Activated naive CD4-positive, alpha-beta T cell treated with anti-CD3 and anti-CD28 coated beads, Interleukin-2, amount 50 U/mL, for 72 hours (primary cell): ENCODE measurements at regions not wholly inside any gene's neighbourhood (a gene's known extent, or its start where the extent isn't known, plus 50 kb on each side); places are given as distances from the start of the nearest gene placed in this dataset.
"Not testable (repeated sequence)": the region's sequence is repeated elsewhere in the genome, so short reads cannot be mapped to it uniquely, and the experiment has no call there.

ENCODE experiments used
- ATAC-seq, 2 donors: fragments of 150-1000 bp; cut with Tn5 transposase; 2 replicates each; pipeline ENCODE4 v1.10.0; 2021; ENCODE audit warnings: mild to moderate bottlenecking in 2 of 2, moderate library complexity in 2 of 2
- DNase-seq, 2 donors: peaks; one replicate each; pipeline ENCODE4 v3.0.0; 2021 to 2022; ENCODE audit warnings: low spot score in 2 of 2
- H3K27ac Mint-ChIP-seq, 2 donors: one replicate each; pipeline ENCODE4 v1.8.0; 2022; ENCODE audit warnings: mild to moderate bottlenecking in 2 of 2, mixed read lengths in 2 of 2
- H3K36me3 Mint-ChIP-seq, 2 donors: one replicate each; pipeline ENCODE4 v1.8.0; 2022; ENCODE audit warnings: mixed read lengths in 2 of 2
- H3K9me3 Mint-ChIP-seq, 2 donors: one replicate each; pipeline ENCODE4 v1.8.0; 2022; ENCODE audit warnings: mixed read lengths in 2 of 2

GRCh38 chr20:7151676-7152470 lies 384.4 kb downstream of the BMP2 start:
- Mint-ChIP-seq H3K27ac (no peak overlapping the region), H3K9me3 (peaks cover 14 to 17% of the 10 kb centered on the region in 2 donors), H3K36me3 (no peaks in the 10 kb centered on the region)
- ATAC-seq (no peak), DNase-seq (no peak)

DNA sequence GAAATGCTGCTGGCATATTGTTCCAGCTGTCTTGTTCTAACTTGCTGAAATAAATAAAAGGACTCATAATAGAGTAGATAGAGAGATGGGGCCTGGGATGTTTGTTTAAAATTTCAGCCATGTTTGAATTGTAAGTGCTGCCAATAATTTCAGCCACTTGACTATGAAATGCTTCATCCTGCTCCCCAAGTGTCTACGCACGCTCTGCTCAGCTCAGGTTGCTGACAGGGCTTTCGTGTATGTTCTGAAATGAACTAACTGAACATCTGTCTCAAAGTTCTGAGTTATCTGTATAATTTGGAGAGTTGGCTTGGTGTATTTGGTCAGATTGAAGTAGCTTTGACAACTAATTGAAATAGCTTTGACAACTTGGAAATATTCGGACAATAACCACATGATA lies 387.8 kb downstream of the BMP2 start:
- ATAC-seq: no peak
- H3K27ac Mint-ChIP-seq: peak overlapping the region in 1 of 2 donors; percentile 55
- H3K9me3 Mint-ChIP-seq: peaks cover 20% of the 10 kb centered on the region in 2 donors
- H3K36me3 Mint-ChIP-seq: no peaks in the 10 kb centered on the region
- DNase-seq: no peak

DNA sequence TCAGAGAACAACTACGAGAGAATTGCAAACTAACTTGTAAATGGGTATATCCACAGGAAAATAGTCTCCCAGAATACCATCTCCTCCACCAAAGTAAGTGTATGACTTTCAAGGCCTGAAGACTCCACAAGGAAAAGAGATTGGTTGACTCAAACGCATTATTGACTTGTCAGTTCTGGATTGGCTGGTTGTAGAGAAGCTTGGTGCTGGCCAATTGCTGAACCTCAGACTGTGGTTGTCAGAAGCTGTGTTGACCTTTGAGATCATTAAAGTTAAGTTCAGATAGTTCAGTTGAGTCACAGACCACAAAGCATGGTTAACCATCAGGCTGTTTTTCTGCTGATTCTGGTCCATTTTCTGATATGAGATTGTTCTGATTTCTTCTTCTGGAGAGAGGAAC lies 388.3 kb downstream of the BMP2 start:
- Mint-ChIP-seq H3K36me3 (no peaks in the 10 kb centered on the region), H3K9me3 (peaks cover 20% of the 10 kb centered on the region in 2 donors), H3K27ac (no peak overlapping the region)
- no peak for ATAC-seq
- no peak for DNase-seq

DNA sequence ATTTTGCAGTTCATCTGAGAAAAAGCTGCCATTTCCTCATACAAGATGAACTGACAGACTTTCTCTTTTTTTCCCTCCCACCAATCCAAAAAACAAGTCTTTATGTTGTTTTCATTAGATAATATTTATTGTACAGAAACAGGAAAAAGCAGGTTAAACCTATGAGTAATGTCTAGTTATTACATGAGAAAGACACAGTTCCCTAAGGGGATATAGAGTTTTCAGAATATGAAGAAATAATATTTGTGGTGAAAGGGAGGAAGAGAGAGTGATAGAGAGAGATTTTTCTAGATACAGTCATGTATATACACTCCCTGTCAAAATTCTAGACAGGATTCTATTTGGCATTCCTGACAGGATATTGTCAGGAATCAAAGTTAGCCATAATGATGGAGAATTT lies 392.4 kb downstream of the BMP2 start:
- ATAC-seq (no peak), DNase-seq (no peak)
- no peak overlapping the region for H3K27ac Mint-ChIP-seq
- peaks cover 26 to 29% of the 10 kb centered on the region in 2 donors for H3K9me3 Mint-ChIP-seq
- peaks cover 0 to 8% of the 10 kb centered on the region in 2 donors for H3K36me3 Mint-ChIP-seq

DNA sequence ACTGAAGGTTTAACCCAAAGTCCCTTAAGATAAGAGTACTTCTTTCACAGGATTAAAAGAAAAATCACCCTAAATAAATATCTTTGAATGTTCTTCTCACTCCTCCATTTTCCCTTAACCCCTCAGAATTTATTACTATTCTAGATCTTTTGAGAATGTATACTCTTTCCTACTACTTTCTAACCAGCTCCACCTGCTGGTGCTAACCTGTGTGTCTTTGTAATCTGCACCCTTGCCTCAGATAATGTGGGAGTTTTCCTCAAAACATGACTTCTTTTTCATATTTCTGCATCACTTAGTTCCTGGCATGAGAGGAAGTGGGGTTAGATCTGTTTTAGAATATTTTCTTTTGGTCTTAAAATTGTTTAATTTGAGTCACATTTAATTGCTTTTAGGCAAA lies 394.2 kb downstream of the BMP2 start:
- ATAC-seq (no peak), DNase-seq (no peak)

GRCh38 chr20:7171911-7172310 lies 404.4 kb downstream of the BMP2 start:
- Mint-ChIP-seq H3K9me3 (peaks cover 4 to 5% of the 10 kb centered on the region in 2 donors), H3K27ac (no peak overlapping the region), H3K36me3 (no peaks in the 10 kb centered on the region)
- ATAC-seq (no peak), DNase-seq (no peak)

More for the DNA sequence above, 394.2 kb downstream of the BMP2 start:
- peaks cover 21 to 22% of the 10 kb centered on the region in 2 donors for H3K9me3 Mint-ChIP-seq
- no peak overlapping the region for H3K27ac Mint-ChIP-seq
- peaks cover 0 to 8% of the 10 kb centered on the region in 2 donors for H3K36me3 Mint-ChIP-seq

DNA sequence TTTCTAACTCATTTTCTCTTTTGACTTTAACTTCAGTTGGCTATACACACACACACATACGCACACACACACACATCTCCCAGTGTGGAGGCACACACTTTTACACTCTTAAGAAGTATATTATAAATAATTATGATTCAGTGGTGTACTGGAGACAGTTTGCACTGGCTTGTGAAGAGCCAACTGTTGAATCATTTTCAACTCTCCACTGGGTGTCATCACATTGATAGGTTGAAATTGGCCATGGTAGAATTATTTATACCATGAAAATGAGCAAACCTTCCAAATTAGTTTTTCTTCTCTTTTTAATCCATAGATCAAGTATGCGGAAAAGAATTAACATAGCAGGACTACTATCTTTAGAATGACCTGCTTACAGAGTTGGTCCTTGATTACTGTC lies 407.1 kb downstream of the BMP2 start:
- H3K9me3 Mint-ChIP-seq: peaks cover 0 to 2% of the 10 kb centered on the region in 2 donors
- H3K36me3 Mint-ChIP-seq: no peaks in the 10 kb centered on the region
- DNase-seq (no peak), ATAC-seq (no peak)
- no peak overlapping the region for H3K27ac Mint-ChIP-seq

DNA sequence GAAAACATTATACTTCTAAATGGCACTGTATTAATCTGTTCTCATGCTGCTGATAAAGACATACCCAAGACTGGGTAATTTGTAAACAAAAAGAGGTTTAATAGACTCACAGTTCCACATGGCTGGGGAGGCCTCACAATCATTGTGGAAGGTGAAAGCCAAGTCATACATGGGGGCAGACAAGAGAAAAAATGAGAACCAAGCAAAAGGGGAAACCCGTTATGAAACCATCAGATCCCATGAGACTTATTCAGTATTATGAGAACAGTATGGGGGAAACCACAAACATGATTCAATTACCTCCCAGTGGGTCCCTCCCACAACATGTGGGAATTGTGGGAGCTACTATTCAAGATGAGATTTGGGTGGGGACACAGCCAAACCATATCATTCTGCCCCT lies 408.3 kb downstream of the BMP2 start:
- DNase-seq, H3K27ac Mint-ChIP-seq, ATAC-seq, H3K36me3 Mint-ChIP-seq: not testable (repeated sequence)
- H3K9me3 Mint-ChIP-seq: peaks cover 4 to 10% of the 10 kb centered on the region in 2 donors

GRCh38 chr20:7178004-7178403 lies 410.5 kb downstream of the BMP2 start:
- ATAC-seq: no peak
- Mint-ChIP-seq H3K9me3 (peaks cover 17 to 21% of the 10 kb centered on the region in 2 donors), H3K36me3 (peaks cover 0 to 14% of the 10 kb centered on the region in 2 donors), H3K27ac (no peak overlapping the region)
- no peak for DNase-seq

DNA sequence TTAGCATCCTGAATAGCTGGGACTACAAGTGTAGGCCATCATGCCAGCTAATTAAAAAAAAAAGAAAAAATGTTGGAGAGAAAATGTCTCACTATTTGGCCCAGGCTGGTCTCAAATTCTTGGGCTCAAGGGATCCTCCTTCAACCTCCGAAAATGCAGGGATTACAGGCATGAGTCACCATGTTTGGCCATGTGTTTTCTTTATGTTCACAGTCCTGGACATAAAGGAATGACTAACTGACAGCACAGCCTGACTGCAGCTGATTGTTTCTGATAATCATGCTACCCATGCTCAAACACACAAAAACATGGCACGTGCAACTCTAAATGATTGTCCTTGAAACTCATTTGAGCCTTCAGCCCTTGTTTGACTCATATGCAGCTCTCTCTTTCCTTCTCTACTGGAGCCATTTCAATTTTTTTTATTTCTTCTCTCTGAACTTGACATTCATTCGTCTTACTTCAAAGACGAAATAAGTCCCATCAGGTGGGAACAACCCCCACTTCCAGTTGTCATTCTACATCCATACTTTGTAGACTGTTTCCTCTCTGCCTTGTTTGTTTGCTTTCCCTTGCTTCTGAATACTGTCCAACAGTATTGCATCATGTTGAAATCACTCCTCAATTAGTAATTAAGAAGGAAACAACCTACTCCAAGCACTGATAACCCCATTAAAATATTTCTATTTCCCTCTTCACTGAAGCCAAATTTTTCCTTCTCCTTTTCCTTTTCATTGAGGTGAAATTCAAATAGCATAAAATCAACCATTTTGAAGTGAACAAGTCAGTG lies 413.0 kb downstream of the BMP2 start:
- H3K36me3 Mint-ChIP-seq: peaks cover 0 to 14% of the 10 kb centered on the region in 2 donors
- H3K27ac Mint-ChIP-seq: no peak overlapping the region
- no peak for DNase-seq
- no peak for ATAC-seq
- H3K9me3 Mint-ChIP-seq: peaks cover 29 to 34% of the 10 kb centered on the region in 2 donors

DNA sequence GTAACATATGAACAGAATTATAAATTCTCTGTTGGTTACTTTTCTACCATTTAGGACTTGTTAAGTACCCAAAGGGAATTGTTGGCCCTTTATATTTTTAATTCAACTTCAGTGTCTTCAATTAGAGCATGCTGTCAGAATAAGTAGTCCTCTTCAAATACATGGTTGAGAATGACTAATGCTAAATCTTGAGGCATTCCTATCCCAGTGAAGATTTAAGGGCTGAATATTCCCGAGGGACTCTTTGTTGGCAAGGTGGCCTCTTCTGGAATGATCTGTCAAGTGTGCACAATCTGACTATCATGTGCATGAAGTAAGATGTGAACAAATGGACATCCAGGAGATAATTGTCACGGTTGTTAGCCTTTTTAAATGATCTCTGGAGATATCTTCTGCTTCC lies 421.7 kb downstream of the BMP2 start:
- Mint-ChIP-seq H3K36me3 (no peaks in the 10 kb centered on the region), H3K27ac (no peak overlapping the region), H3K9me3 (peaks cover 16 to 23% of the 10 kb centered on the region in 2 donors)
- ATAC-seq (no peak), DNase-seq (no peak)

DNA sequence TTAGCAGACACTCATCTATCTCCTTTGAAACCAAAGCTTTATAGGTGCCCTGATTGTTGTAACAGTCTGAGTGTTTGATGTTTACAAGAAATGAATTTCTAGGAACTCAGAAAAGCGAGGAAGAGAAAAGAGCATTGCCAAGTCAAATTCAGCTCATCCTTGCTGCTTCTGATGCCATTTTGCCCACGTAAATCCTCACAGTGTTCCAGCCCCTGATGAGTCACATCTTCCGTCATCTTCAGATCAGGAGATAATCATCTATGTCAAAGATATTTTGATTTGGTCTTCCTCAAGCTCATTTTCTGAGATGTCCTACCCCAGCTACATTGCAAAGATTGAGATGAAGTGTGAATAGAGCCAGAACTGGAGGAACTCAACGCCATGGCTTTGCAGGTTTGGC lies 426.2 kb downstream of the BMP2 start:
- Mint-ChIP-seq H3K27ac (no peak overlapping the region), H3K9me3 (peaks cover 15 to 22% of the 10 kb centered on the region in 2 donors), H3K36me3 (no peaks in the 10 kb centered on the region)
- no peak for ATAC-seq
- DNase-seq: no peak

- Mint-ChIP-seq H3K36me3 (no peaks in the 10 kb centered on the region), H3K27ac (no peak overlapping the region), H3K9me3 (peaks cover 11 to 14% of the 10 kb centered on the region in 2 donors)
- ATAC-seq (no peak), DNase-seq (no peak)
Measured at GRCh38 chr20:7195704-7196103, 428.2 kb downstream of the BMP2 start.

DNA sequence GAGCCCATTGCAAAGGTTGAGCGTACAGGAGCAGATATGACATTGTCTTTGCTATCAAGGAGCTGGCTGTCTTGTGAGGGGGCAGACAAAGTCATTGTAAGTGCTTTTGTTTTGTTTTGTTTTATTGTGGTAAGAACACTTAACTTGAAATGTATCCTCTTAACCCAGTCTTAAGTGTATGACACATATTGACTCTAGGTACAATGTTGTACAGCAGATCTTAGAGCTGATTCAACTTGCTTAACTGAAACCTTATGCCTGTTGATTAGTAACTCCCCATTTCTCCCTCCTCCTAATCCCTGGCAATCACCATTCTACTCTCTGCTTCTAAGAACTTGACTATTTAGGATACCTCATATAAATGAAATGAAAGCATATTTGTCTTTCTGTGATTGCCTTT lies 429.0 kb downstream of the BMP2 start:
- ATAC-seq (no peak), DNase-seq (no peak)
- Mint-ChIP-seq H3K9me3 (peaks cover 6 to 14% of the 10 kb centered on the region in 2 donors), H3K27ac (no peak overlapping the region), H3K36me3 (no peaks in the 10 kb centered on the region)

DNA sequence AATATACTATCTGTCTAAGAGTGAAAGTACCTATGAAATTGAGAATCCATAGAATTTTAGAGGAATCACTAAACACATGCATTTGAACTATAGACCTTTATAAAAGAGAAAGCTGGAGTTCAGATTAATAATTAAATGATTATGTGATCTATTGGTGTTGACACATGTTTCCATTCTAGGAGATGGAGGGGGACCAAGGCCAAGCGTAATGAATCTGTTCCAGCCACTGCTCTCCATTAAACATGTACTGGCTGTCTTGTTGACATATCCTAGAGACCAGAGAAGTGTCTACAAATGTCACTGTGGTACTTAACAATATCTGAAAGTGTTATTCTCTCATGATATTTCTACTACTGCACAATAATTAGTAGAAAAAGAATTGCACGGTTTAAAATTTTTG lies 432.4 kb downstream of the BMP2 start:
- DNase-seq (no peak), ATAC-seq (no peak)
- Mint-ChIP-seq H3K27ac (no peak overlapping the region), H3K36me3 (no peaks in the 10 kb centered on the region), H3K9me3 (peaks cover 12 to 14% of the 10 kb centered on the region in 2 donors)

- H3K36me3 Mint-ChIP-seq: no peaks in the 10 kb centered on the region
- ATAC-seq (no peak), DNase-seq (no peak)
- H3K27ac Mint-ChIP-seq: no peak overlapping the region
- peaks cover 13 to 25% of the 10 kb centered on the region in 2 donors for H3K9me3 Mint-ChIP-seq
Measured at GRCh38 chr20:7207186-7207798, 439.8 kb downstream of the BMP2 start.

GRCh38 chr20:7210910-7211309 lies 443.4 kb downstream of the BMP2 start:
- Mint-ChIP-seq H3K27ac (no peak overlapping the region), H3K36me3 (no peaks in the 10 kb centered on the region), H3K9me3 (peaks cover 14 to 19% of the 10 kb centered on the region in 2 donors)
- ATAC-seq (no peak), DNase-seq (no peak)
